ENCODE measurements at regions not wholly inside any gene's neighbourhood (a gene's known extent, or its start where the extent isn't known, plus 50 kb on each side); places are given as distances from the start of the nearest gene placed in this dataset.

GRCh38 chr6:133595111-133595761, 293.7 kb upstream of the TCF21 start:
- TF ChIP-seq CTCF (IDR thresholded peaks at IDR 0.05) (no peak), EZH2phosphoT487 (IDR thresholded peaks at IDR 0.05) (no peak)

All from neural progenitor cell (in vitro differentiated cells).